Activated naive CD8-positive, alpha-beta T cell treated with anti-CD3 and anti-CD28 coated beads, Interleukin-2, amount 50 U/mL, for 24 hours (primary cell): ENCODE measurements at regions not wholly inside any gene's neighbourhood (a gene's known extent, or its start where the extent isn't known, plus 50 kb on each side); places are given as distances from the start of the nearest gene placed in this dataset.
"Not testable (repeated sequence)": the region's sequence is repeated elsewhere in the genome, so short reads cannot be mapped to it uniquely, and the experiment has no call there.

Experiments used
- ATAC-seq: fragments of 150-1000 bp; cut with Tn5 transposase; one replicate; pipeline ENCODE4 v1.10.0; 2021
- DNase-seq: peaks from one replicate; pipeline ENCODE4 v3.0.0; 2021
- H3K27ac Mint-ChIP-seq: one replicate; pipeline ENCODE4 v1.8.0; 2021; ENCODE audit warnings: mild to moderate bottlenecking, mixed read lengths
- H3K27me3 Mint-ChIP-seq: one replicate; pipeline ENCODE4 v1.8.0; 2021; ENCODE audit warnings: mixed read lengths
- H3K36me3 Mint-ChIP-seq: one replicate; pipeline ENCODE4 v1.8.0; 2021; ENCODE audit warnings: low read depth, mixed read lengths
- H3K4me1 Mint-ChIP-seq: one replicate; pipeline ENCODE4 v1.8.0; 2021; ENCODE audit warnings: mixed read lengths
- H3K4me3 Mint-ChIP-seq: one replicate; pipeline ENCODE4 v1.8.0; 2021; ENCODE audit warnings: mild to moderate bottlenecking, moderate library complexity, mixed read lengths
- H3K9me3 Mint-ChIP-seq: one replicate; pipeline ENCODE4 v1.8.0; 2021; ENCODE audit warnings: mixed read lengths

DNA sequence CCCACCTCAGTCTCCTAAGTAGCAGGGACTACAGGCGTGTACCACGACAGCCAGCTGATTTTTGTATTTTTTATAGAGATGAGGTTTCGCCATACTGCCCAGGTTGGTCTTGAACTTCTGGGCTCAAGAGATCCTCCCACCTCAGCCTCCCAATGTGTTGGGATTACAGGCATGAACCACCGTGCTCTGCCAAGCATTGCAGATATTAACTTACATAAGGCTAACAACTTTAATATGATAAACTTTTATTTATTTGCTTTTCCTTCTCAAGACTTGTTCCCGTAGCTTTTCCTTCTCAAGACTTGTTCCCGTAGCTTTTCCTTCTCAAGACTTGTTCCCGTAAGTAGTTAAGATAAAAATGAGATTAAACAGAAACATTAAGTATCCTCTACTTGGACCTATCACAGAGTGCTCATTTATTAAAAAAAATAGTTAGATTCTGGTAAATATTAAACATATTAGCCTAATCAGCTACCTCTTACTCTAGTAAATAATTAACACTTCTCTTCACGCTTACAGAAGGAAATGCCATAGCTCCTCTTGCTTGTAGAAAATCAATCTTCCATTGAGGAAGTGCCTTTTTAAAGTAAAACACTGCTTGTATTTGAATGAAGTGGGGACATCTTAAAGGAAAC, 157.7 kb upstream of the KITLG start:
- Mint-ChIP-seq H3K27ac (no peak overlapping the region), H3K4me1 (no peaks in the 10 kb centered on the region), H3K36me3 (no peaks in the 10 kb centered on the region), H3K9me3 (no peaks in the 10 kb centered on the region), H3K27me3 (no peaks in the 10 kb centered on the region), H3K4me3 (no peak overlapping the region)
- no peak for DNase-seq
- no peak for ATAC-seq

DNA sequence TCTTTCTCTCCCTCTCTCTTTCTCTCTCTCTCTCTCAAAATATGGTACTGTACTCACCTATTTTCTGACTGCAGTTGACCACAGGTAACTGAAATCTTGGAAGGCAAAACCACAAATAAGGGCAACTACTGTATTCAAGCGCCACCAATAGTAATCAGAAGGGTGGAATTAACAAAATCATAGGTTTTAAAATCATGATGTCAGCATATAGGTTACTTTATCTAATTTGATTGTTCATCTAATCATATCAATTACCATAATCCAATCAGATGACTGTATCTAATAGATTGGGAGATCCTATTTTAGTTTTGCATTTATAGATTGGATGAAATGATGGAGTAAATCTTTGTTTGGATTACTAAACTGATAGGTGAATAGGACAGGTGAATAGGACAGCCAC, 155.8 kb upstream of the KITLG start:
- no peak overlapping the region for H3K27ac Mint-ChIP-seq
- no peaks in the 10 kb centered on the region for H3K9me3 Mint-ChIP-seq
- DNase-seq, result no peak
- H3K36me3 Mint-ChIP-seq, result no peaks in the 10 kb centered on the region
- H3K4me3 Mint-ChIP-seq, result no peak overlapping the region
- H3K27me3 Mint-ChIP-seq, result no peaks in the 10 kb centered on the region
- no peak for ATAC-seq
- no peaks in the 10 kb centered on the region for H3K4me1 Mint-ChIP-seq

DNA sequence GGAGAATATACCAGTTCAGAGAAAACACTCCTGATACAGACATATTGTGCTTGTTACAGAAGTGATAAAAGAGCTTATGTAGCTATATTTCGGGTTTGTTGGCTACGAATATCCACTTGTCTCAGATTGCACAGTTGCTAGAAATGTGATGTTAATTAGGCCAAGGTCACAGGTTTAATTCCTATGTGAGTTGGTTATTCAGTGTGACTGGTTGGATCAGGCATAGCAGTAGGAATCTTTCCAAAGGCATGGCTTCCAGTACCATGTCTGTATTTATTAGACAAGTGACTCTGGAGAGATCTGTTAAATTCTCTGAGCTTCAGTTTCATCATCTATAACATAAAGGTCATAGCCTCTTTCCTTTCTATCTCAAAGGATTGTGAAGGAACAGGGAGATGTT, 152.7 kb upstream of the KITLG start:
- H3K27me3 Mint-ChIP-seq, result no peaks in the 10 kb centered on the region
- no peak overlapping the region for H3K27ac Mint-ChIP-seq
- DNase-seq (no peak), ATAC-seq (no peak)
- H3K4me3 Mint-ChIP-seq, result no peak overlapping the region
- no peaks in the 10 kb centered on the region for H3K4me1 Mint-ChIP-seq
- H3K36me3 Mint-ChIP-seq, result no peaks in the 10 kb centered on the region
- H3K9me3 Mint-ChIP-seq, result no peaks in the 10 kb centered on the region

DNA sequence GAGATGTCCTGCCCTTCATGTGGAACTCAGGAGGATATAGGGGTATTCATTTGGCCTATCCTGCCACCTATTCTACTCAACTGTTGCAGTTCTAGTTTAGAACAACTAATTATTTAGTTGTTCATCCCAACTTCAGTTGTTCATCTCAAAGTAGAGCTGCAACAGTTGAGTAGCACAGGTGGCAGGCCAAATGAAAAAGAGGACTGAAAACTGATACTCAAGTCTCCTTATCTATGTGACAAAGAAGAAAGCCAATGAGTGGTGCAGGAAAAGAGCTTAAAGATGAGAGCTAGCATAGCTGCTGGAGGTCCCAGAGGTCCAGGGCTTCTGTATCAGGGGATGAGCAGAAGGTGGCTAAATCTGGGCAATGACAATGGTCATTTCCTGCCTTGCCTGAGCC, 148.9 kb upstream of the KITLG start:
- H3K36me3 Mint-ChIP-seq, result no peaks in the 10 kb centered on the region
- no peak for ATAC-seq

DNA sequence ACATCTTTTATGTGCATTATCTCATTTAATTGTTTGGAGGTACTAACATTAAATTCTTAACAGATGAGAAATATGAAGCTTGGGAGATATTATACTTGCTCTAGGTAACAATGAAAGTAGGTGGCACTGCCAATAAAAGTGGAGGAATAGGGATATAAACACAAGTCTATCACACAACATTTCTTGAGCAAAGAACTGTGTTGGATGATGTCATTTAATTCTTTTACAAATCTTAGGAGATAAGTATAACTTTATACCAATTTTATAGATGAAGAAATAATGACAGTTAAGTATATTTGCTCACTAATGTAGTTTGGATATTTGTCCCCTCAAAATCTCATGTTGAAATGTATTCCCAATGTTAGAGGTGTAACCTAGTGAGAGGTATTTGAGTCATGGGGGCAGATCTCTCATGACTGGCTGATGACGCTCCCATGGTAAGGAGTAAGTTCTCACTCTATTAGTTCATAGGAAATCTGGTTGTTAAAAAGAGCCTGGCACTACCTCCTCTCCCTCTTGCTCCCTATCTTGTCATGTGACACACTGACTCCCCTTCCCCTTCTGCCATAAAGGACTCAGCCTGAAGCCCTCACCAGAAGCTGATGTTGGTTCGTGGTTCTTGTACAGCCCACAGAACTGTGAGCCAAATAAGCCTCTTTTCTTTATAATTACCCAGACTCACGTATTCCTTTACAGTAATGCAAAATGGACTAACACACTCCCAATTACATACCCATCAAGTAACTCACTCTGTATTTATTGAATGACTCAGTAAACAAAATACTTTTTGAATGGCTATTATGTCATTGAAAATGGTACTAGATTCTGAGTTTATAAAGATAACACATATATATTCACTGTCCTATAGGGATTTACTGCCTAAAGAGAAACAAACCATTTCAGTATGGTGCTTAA, 146.8 kb upstream of the KITLG start:
- Mint-ChIP-seq H3K27ac (no peak overlapping the region), H3K4me1 (no peaks in the 10 kb centered on the region), H3K36me3 (no peaks in the 10 kb centered on the region), H3K27me3 (no peaks in the 10 kb centered on the region), H3K9me3 (no peaks in the 10 kb centered on the region), H3K4me3 (no peak overlapping the region)
- DNase-seq, result no peak
- no peak for ATAC-seq

More for the DNA sequence above, 148.9 kb upstream of the KITLG start:
- H3K9me3 Mint-ChIP-seq, result no peaks in the 10 kb centered on the region
- H3K4me1 Mint-ChIP-seq, result no peaks in the 10 kb centered on the region
- no peak overlapping the region for H3K27ac Mint-ChIP-seq
- no peaks in the 10 kb centered on the region for H3K27me3 Mint-ChIP-seq
- no peak for DNase-seq
- no peak overlapping the region for H3K4me3 Mint-ChIP-seq

DNA sequence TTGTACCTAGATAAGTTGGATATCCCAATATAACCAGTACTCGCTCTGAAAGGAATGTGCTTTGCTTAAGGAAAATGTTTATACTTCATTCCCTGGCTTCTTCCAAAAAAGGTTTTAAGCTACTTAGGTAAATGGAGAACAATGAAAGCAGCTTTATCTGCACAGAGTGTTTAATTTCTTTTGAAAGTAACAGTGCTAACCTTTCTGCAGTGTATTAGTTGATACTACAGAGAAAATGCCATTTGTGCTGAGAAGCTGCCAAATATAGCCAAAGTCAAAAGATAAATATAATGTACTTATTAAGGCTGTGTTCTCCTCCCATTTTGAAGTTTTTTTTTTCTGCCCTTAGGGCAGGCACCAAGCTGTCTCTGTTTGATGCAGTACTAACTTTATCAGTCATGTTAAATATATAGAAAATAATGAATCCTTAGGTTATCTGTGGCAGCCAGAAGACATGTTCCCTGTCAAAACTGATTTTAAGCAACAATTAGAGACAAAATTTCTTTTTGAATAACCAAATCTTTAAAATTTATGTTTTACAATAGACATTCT, 145.4 kb upstream of the KITLG start:
- Mint-ChIP-seq H3K36me3 (no peaks in the 10 kb centered on the region), H3K27me3 (no peaks in the 10 kb centered on the region), H3K4me1 (no peaks in the 10 kb centered on the region), H3K4me3 (no peak overlapping the region), H3K9me3 (no peaks in the 10 kb centered on the region), H3K27ac (no peak overlapping the region)
- DNase-seq (no peak), ATAC-seq (no peak)

DNA sequence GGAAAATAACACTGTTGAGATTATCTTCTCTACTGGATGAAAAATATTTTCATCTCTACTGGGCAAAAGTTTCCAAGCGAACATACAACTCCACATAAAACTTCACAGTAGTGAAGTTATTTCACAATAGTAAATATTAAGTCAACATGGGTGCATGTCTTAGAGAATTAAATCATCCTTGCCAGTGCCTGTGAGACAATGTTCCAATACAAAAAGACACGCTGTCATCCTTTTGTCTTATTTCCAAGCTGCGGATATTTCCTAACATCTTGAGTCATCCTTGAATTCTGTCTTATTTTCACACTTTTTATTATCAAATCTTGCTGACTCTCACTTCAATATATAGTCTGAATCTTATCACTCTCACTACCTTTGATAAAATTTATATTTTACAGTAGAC, 142.9 kb upstream of the KITLG start:
- H3K27ac Mint-ChIP-seq, result no peak overlapping the region
- no peaks in the 10 kb centered on the region for H3K4me1 Mint-ChIP-seq
- H3K9me3 Mint-ChIP-seq, result no peaks in the 10 kb centered on the region
- ATAC-seq, result no peak
- no peaks in the 10 kb centered on the region for H3K27me3 Mint-ChIP-seq
- H3K4me3 Mint-ChIP-seq, result no peak overlapping the region
- no peak for DNase-seq
- H3K36me3 Mint-ChIP-seq, result no peaks in the 10 kb centered on the region

DNA sequence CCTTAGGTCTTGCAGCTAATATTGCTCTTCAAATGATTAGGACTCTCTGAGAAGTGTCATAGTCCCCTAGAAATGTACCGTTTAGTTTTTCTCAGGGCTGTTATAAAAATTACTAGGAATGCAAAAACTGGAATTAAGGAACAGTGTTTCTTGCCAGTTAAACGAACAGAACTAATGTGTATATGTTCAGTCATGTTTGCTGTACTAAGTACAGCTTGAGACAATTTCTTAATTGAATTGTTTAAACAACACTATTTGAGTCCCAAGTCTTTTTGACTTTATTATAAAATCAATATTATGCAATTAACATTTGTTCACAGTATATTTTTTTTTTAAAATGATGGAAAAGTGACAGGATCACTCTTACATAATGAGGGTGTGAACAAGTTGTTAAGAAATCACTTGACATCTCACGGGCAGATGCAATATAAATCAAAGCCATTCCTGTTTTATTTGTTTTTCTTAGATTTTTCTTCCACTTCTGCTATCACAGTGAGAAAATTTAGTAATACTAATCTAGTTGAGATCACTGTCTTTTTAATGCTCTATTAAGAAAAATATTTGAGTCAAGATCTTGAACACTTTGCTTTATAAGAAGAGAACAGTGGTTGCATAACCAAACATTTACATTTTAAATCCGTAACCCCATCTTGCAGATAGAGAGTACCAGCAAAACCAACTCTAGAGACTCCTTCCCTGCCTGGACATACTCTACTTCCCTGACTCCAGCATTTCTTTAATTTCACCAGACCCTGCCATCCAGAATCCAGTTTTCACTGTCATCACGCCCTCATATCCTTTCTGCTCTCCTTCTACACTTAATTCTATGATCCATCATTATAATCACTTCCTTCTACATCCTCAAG, 140.7 kb upstream of the KITLG start:
- no peak for DNase-seq

DNA sequence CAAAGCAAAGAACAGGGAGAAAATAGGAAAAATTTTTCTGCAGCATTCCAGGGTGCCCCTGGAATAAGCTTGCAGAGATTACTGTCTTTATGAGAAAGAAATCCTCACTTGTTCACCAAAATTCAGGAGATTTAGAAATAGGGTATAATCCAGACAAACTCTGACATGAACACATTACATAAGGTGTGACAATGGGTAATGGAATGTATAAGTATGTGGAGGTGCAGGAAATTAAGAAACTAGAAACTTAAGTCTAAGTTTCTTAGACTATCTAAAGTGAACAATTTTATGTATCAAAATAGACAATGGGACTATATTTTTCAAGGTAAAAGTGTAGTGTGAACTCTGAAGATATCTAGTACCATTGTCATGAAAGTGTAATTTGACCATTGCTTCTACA, 140.0 kb upstream of the KITLG start:
- Mint-ChIP-seq H3K4me3 (no peak overlapping the region), H3K27ac (no peak overlapping the region)

More for the DNA sequence above, 140.7 kb upstream of the KITLG start:
- Mint-ChIP-seq H3K36me3 (no peaks in the 10 kb centered on the region), H3K27me3 (no peaks in the 10 kb centered on the region), H3K9me3 (no peaks in the 10 kb centered on the region), H3K4me3 (no peak overlapping the region), H3K4me1 (no peaks in the 10 kb centered on the region), H3K27ac (no peak overlapping the region)
- no peak for ATAC-seq

DNA sequence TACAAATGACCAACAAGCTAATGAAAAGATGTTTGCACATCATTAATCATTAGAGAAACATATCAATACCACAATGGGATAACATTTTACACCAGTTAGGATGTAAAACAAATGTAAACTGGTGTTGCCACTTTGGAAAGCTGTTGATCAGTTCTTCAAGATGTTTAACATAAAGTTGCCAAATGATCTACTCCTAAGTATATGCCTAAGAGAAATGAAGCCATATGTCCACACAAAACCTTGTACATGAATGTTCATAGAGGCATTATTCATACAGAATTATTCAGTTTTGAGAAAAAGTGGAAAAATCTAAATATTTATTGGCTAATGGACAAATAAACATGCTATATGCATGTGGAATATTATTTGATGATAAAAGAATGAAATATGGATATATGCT, 136.9 kb upstream of the KITLG start:
- Mint-ChIP-seq H3K27ac (no peak overlapping the region), H3K9me3 (no peaks in the 10 kb centered on the region), H3K4me1 (no peaks in the 10 kb centered on the region), H3K27me3 (peaks cover 1% of the 10 kb centered on the region), H3K36me3 (no peaks in the 10 kb centered on the region), H3K4me3 (no peak overlapping the region)
- no peak for ATAC-seq
- DNase-seq, result no peak

More for the DNA sequence above, 140.0 kb upstream of the KITLG start:
- Mint-ChIP-seq H3K27me3 (peaks cover 1% of the 10 kb centered on the region), H3K4me1 (no peaks in the 10 kb centered on the region), H3K36me3 (no peaks in the 10 kb centered on the region), H3K9me3 (no peaks in the 10 kb centered on the region)
- DNase-seq (no peak), ATAC-seq (no peak)

DNA sequence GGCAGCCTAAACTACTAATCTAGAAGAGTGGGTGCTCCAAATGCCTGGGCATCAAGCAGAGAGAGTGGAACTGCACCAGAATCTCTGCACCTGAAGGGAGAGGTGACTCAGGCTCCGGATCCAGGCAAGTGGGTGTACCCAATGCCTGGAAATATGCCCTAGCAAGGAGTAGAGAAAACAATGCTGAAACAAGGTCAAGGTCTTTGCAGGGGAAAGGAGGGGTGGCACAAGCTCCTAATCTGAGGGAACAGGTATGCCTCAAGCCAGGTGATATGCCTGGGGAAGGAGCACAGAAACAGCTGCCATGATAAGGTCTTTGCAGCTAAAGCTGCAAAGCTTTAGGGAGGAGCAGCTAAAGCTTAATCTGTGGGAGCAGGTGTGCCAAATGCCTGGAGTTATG, 136.0 kb upstream of the KITLG start:
- no peak for DNase-seq
- no peak overlapping the region for H3K27ac Mint-ChIP-seq

DNA sequence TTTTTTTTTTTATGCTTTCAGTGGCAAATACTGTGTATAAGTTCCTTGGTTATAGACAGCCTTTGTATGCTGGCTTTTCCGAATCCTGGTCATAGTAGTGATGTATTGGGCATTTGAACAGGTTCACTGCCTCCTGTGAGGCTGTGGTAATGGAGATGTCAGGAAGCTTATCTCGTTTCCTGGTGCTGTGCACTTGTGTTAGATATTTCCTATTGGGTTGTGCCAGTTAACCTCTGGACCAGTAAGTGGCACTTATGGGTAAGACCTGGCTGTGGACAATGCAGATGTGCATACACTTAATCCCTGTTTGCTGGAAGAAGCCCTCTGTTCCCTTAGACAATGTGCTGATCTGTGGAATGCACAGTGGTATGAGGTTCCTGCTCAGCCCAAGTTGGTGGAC, 135.4 kb upstream of the KITLG start:
- Mint-ChIP-seq H3K36me3 (no peaks in the 10 kb centered on the region), H3K4me1 (no peaks in the 10 kb centered on the region), H3K4me3 (no peak overlapping the region), H3K27ac (no peak overlapping the region), H3K9me3 (no peaks in the 10 kb centered on the region), H3K27me3 (peaks cover 1% of the 10 kb centered on the region)
- no peak for ATAC-seq
- no peak for DNase-seq

More for the DNA sequence above, 136.0 kb upstream of the KITLG start:
- ATAC-seq, result no peak
- no peak overlapping the region for H3K4me3 Mint-ChIP-seq
- no peaks in the 10 kb centered on the region for H3K36me3 Mint-ChIP-seq
- no peaks in the 10 kb centered on the region for H3K9me3 Mint-ChIP-seq
- H3K27me3 Mint-ChIP-seq, result peaks cover 1% of the 10 kb centered on the region
- no peaks in the 10 kb centered on the region for H3K4me1 Mint-ChIP-seq

DNA sequence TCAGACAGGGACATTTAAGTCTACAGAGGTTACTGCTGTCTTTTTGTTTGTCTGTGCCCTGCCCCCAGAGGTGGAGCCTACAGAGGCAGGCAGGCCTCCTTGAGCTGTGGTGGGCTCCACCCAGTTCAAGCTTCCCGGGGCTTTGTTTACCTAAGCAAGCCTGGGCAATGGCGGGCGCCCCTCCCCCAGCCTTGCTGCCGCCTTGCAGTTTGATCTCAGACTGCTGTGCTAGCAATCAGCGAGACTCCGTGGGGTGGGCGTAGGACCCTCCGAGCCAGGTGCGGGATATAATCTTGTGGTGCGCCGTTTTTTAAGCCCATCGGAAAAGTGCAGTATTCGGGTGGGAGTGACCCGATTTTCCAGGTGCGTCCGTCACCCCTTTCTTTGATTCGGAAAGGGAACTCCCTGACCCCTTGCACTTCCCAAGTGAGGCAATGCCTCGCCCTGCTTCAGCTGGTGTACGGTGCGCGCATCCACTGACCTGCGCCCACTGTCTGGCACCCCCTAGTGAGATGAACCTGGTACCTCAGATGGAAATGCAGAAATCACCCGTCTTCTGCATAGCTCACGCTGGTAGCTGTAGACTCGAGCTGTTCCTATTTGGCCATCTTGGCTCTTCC, 134.1 kb upstream of the KITLG start:
- H3K9me3 Mint-ChIP-seq, H3K27ac Mint-ChIP-seq, ATAC-seq, H3K4me1 Mint-ChIP-seq, H3K36me3 Mint-ChIP-seq, H3K27me3 Mint-ChIP-seq, H3K4me3 Mint-ChIP-seq, DNase-seq: not testable (repeated sequence)

DNA sequence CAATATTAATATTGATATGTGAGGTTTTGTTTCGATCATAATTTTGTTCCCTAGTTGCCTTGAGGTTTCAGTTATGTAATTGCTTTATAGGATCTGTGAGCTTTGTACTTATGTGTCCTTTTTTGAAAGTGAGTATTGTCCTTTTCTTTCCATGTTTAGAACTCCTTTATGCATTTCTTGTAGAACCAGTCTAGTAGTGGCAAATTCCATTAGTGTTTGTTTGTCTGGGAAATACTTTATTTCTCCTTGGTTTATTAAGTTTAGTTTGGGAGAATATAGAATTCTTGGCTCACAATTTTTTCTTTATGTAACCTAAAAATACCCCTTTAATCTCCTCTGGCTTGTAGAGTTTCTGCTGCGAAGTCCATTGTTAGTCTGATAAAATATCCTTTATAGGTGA, 127.5 kb upstream of the KITLG start:
- no peaks in the 10 kb centered on the region for H3K4me1 Mint-ChIP-seq
- H3K4me3 Mint-ChIP-seq, result no peak overlapping the region
- ATAC-seq (no peak), DNase-seq (no peak)
- no peak overlapping the region for H3K27ac Mint-ChIP-seq
- peaks cover 22% of the 10 kb centered on the region for H3K9me3 Mint-ChIP-seq
- no peaks in the 10 kb centered on the region for H3K27me3 Mint-ChIP-seq
- no peaks in the 10 kb centered on the region for H3K36me3 Mint-ChIP-seq
